T-helper 1 cell (primary cell): ENCODE measurements at regions not wholly inside any gene's neighbourhood (a gene's known extent, or its start where the extent isn't known, plus 50 kb on each side); places are given as distances from the start of the nearest gene placed in this dataset.

Experiments
- DNase-seq, 5 donors: peaks; one replicate each; pipeline ENCODE4 v3.0.0-alpha.2; 2012 to 2020

DNA sequence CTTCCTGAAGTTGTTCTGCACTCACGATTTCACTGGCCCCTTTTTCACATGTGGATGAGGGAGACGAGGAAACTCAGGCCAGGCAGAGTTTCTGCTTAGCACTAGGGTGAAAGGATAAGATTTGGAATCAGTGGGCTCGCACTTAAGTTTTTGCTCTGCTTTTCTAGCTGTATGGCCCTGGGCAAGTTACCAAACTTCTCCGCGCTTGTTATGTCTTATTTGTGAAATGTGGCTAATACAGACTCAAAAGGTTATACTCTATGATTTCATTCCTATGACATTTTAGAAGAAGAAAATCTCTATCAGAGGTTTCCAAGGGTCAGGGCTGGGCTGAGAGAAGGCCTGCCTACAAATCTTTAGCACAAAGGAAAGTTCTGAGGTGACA, 191.9 kb upstream of the LRIG1 start:
- DNase-seq: no peak

DNA sequence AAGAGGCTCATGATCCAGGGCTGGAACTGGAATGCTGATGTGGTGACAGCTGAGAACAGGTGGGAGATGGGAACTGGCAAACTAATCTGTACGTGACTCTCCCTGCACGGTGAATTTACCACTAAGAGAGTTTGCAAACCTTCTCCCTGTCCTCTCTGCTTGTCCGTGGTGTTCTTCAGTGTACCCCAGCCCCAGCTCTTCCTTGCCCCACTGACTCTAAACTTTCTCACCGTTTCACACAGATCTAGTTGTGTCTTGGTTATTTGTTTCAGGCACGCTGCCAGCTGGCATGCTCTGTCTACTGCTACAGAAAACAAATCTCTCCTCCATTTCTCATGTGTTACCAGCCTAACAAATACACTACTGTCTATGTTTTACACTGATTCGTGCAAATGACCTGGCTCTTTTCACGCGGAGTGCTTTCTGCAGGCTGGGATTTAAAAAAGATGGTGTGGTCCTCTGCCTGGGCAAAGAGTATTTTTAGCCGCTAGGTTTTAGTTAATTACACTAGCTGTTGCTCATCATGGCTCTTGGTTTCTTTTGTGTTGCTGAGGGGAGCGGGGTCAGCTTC, 192.7 kb upstream of the LRIG1 start:
- no peak for DNase-seq

- DNase-seq: no peak
These were observed 201.3 kb upstream of the LRIG1 start for GRCh38 chr3:66702126-66702525.

GRCh38 chr3:66703501-66703900, 202.7 kb upstream of the LRIG1 start:
- no peak for DNase-seq

GRCh38 chr3:66705076-66705475, 204.3 kb upstream of the LRIG1 start:
- DNase-seq: no peak

DNA sequence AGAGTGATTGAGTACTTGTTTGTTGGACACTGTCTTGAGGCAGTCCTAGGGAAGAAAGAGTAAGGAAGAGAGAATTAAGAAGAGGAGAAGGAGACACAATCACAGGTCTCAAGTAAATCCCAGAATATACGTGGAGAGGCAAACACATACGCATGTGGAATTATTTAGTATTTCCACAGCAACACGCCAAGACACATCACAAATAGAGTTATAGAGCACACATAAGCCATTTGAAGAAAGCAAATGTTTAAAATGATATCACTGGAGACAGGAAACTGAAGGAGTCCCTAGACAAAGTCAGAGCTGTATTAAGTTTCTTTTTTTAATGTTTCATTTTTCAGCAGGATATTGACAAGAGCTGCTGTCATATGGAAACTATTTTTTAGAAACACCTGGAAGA, 206.1 kb upstream of the LRIG1 start:
- DNase-seq: no peak

DNA sequence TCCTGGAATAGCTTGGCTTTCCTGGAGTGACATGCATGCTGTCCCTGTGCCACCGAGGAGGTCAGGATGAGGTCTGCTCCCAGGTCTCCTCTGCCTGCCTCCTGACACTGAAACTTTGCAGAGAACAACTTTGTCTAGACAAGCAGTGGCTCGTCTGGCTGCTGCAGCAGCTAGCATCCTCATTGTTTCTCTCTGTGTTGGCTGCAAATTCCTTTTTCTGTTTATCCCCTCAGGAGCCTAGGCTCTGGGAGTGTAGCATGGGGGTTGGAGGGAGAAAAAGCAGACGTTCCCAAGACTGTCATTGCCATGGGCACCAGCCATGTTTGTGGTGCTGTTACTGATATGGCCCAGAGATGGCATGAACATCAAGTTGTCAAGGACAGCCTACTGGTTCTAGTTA, 208.7 kb upstream of the LRIG1 start:
- DNase-seq: no peak

DNA sequence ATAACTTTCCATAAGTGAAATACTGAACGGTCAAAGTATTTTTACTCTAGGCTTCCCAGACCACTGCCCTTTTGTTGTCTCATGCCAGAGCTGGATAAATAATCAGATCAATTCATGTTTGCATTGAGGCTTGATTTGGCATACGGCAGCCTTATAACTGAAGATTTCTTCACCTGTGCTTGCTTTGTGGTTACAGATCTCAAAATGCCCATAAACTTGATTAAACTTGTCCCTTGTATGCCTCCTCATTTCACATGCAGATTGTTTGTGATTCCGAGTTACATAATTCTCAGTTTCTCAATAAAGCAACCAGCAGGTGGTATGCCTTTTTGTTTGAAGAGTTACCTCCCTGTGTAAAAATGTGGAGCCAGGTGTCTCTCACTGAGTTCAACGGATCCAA, 211.4 kb upstream of the LRIG1 start:
- DNase-seq: no peak

DNA sequence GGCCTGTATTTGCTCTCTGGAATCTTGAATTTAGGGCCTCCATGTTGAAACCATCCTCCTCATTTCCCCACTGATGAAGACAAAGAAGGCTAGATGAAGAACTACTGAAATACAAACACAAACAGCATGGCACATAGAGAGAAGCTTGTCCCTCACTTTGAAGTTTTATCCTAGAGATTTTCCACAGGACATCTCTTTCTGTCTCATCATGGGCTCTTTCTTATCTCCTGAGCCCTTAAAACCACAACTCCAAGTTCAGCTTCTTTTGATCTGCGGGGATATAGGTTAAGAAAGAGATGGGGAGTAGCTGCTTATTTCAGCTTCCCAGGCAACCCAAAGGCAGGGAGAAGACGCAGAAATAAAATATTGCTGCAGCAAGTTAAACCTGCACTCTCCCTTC, 213.1 kb upstream of the LRIG1 start:
- no peak for DNase-seq

- DNase-seq: no peak
These were observed 215.0 kb upstream of the LRIG1 start for GRCh38 chr3:66715806-66716205.

- no peak for DNase-seq
These were observed 217.0 kb upstream of the LRIG1 start for GRCh38 chr3:66717806-66718205.

- DNase-seq: no peak
These were observed 219.1 kb upstream of the LRIG1 start for GRCh38 chr3:66719796-66720356.

DNA sequence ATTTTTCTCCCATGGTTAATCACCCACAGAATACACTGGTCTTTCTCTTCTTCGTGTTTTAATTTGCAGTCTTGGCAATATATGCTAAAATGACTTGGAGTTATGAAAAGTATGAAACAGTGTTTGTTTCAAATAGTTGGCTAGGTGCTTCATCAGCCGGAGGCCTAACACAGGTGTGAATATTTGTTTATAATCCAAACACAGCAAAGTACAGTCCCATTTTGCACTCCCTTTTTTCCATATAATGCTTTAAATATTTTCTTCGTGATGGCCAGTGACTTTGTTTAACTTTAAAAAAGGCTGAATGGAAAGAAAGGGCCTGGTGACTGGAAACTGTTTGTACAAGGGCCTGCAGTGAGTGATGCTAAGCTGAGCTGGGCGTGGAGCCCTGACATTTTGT, 219.7 kb upstream of the LRIG1 start:
- no peak for DNase-seq

GRCh38 chr3:66722675-66723074, 221.9 kb upstream of the LRIG1 start:
- no peak for DNase-seq

GRCh38 chr3:66723231-66723630, 222.4 kb upstream of the LRIG1 start:
- DNase-seq: no peak

GRCh38 chr3:66729687-66730393, 229.0 kb upstream of the LRIG1 start:
- DNase-seq: no peak

DNA sequence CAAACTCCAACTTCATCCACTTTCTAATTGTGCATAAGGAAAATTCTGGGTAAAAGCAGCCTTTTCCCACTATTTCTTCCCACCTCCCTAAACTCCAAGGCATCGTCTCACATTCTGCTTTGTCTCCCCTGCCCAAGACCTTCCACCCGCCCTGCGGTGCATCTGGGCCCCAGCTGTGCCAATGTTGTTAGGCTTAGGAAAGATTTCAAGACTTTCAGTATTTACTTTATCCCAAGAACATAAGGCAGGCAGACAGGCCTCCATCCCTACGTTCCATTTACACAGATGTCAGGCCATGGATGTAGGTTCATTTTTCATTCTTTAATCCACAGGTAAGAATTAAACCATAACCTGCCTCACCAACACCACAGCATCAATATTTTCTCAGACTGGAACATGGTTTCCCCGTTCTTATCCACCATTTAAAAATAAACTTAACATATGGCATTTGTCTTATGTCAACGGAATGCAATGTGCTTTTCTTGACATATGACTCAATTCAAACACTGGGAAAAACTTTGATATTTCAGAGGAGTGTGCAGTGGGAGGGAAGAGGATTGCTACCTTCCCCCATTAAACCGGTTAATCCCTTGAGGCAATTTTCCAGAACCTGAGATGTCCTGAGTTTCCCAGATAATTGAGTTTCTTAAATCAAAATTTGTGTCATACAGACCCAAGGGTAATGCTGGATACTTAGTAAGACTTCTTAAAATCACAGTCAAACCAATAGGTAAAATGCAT, 238.0 kb upstream of the LRIG1 start:
- DNase-seq: no peak

DNA sequence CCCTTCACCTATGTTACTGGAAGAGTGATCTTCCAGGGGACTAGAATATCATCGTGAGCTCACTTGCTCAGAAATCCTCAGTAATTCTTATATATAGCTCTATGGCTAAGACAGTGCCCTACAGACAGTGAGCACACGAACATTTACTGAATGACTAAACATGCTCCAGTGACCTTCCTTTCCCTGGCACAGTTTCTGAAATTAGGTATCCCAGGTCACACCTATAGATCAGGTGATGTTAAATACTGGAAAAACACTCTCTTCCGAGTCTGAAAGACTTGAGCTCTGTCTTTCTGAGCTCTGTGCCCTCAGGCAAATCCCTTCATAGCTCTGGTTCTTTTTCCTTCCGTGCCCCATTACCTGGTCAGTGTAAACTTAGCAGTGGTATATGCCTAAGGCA, 239.4 kb upstream of the LRIG1 start:
- no peak for DNase-seq

DNA sequence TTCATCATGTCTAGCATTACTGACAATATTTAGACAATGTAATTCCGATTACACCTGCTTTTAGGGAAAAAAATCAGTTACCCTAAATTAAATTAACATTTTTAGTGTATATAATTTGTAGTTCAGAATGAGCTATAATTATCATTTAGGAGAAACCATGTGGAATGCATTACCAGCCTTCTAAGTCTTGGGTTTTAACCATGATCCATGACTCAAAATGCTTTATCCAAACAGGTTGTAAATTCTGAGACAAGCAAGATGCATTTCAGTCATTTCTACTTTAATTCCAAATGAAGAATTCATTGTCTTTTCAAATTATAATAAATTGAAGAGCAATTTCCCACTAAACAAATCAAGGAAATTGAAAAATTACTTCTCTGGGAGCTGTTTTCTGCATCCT, 243.7 kb upstream of the LRIG1 start:
- DNase-seq: no peak

- DNase-seq: no peak
These were observed 244.2 kb upstream of the LRIG1 start for GRCh38 chr3:66744986-66745385.

DNA sequence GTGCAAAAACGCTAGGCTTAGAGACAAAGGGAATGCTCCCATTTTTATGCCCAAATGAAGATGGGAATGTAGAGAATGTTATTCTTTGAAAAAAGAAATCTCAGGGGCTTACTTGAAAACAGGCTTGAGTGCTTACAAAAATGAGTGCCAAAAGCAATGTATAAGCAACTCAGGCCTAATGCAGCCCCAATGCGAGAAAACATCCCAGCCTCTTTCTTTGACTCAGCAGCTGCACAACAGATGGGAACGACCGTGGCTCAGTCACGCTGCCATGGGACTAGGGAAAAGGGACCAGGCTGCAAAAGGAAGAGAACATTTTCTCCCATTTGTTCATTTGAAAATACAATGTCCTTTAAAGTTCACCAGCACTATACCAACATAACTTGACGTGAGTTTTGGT, 246.4 kb upstream of the LRIG1 start:
- DNase-seq: no peak

DNA sequence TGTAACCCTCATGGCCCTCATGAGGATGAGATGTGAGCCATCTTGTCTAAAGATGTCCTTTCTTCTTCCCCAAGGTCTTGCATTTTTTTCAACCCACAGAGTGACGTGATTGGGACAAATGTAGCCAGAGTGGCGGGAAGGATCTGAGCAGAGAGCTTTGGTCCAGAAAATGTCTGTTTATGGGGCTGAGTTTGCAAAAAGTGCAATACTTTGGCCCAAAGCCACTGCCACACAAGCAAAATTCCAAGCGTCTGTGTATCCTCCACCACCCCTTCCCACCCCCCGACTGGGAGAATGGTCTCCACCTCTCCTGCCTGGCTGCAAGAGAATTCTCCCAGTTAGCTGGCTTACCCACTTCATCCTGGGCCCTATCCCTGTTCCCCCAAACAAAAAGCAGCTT, 246.9 kb upstream of the LRIG1 start:
- no peak for DNase-seq

DNA sequence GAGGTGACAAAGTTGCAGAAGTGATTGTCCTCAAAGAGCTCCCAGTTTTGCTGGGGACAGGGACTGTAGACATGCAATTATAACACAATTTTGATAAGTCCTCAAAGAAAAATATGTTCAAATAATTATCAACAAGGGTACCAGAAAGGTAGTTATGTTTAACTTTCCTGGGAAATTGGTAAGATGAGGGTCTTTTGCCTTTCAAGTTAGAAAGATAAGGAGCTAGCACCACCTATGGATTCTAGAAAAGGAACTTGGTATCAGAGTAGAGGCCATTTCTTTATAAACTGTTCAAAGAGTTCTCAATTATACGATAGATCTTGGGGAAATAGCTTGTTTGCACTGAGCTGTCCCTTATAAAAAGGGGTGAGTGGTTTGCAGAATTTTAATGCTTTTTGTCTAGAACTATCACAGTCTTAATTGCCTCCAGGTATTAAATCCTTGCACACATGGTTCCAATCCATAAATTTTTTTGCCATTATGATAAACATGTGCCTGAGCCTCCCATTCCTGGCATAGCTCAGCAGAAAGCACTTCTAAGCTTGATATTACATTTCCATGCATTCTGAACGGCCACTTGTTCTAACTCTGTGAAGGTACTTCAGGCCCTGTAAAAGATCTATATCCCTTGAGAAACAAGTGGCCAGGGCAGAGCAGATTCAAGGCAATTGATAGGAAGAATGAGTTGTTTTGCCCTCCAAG, 247.5 kb upstream of the LRIG1 start:
- DNase-seq: no peak
